ENCODE measurements at regions not wholly inside any gene's neighbourhood (a gene's known extent, or its start where the extent isn't known, plus 50 kb on each side); places are given as distances from the start of the nearest gene placed in this dataset.

DNA sequence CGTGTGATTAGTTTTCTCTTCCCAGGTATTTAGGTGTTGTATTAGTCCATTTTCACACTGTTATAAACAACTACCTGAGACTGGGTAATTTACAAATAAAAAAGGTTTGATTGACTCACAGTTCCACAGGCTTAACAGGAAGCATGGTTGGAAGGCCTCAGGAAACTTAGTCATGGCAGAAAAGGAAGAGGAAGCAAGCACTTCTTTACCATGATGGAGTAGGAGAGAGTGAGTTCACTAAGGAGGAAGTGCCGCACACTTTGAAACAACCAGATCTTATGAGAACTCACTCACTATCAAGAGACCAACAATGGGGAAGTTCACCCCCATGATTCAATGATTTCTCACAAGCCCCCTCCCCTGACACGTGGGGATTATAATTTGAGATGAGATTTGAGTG is 1343.7 kb upstream of the GOT2 start:
- TF ChIP-seq, protein P1, sequence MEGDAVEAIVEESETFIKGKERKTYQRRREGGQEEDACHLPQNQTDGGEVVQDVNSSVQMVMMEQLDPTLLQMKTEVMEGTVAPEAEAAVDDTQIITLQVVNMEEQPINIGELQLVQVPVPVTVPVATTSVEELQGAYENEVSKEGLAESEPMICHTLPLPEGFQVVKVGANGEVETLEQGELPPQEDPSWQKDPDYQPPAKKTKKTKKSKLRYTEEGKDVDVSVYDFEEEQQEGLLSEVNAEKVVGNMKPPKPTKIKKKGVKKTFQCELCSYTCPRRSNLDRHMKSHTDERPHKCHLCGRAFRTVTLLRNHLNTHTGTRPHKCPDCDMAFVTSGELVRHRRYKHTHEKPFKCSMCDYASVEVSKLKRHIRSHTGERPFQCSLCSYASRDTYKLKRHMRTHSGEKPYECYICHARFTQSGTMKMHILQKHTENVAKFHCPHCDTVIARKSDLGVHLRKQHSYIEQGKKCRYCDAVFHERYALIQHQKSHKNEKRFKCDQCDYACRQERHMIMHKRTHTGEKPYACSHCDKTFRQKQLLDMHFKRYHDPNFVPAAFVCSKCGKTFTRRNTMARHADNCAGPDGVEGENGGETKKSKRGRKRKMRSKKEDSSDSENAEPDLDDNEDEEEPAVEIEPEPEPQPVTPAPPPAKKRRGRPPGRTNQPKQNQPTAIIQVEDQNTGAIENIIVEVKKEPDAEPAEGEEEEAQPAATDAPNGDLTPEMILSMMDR (conservative IDR thresholded peaks at IDR 0.05) = no peak
- TF ChIP-seq ZFX (IDR thresholded peaks at IDR 0.05) = no peak
